NCI-H2227 (cell line): ENCODE measurements at regions not wholly inside any gene's neighbourhood (a gene's known extent, or its start where the extent isn't known, plus 50 kb on each side); places are given as distances from the start of the nearest gene placed in this dataset.

Source experiments
- DNase-seq: peaks from one replicate; lab custom pipeline; 2025; ENCODE audit not compliant: unreplicated experiment; lab: John Stamatoyannopoulos, UW

- no peak for DNase-seq
Observed at GRCh38 chr11:116420030-116420429, 352.8 kb downstream of the BUD13 start.

GRCh38 chr11:116418388-116419041 lies 354.3 kb downstream of the BUD13 start:
- DNase-seq: no peak

- no peak for DNase-seq
Observed at GRCh38 chr11:116416852-116417251, 355.9 kb downstream of the BUD13 start.

- DNase-seq: peak; percentile 67
Observed at GRCh38 chr11:116415095-116415494, 357.7 kb downstream of the BUD13 start.

- no peak for DNase-seq
Observed at GRCh38 chr11:116414357-116414880, 358.4 kb downstream of the BUD13 start.

GRCh38 chr11:116413301-116414242 lies 359.2 kb downstream of the BUD13 start:
- peak; percentile 16 for DNase-seq

GRCh38 chr11:116412118-116412889 lies 360.5 kb downstream of the BUD13 start:
- DNase-seq: no peak

GRCh38 chr11:116409238-116409637 lies 363.5 kb downstream of the BUD13 start:
- no peak for DNase-seq

GRCh38 chr11:116406042-116406441 lies 366.7 kb downstream of the BUD13 start:
- DNase-seq: no peak

- no peak for DNase-seq
Observed at GRCh38 chr11:116404462-116404798, 368.4 kb downstream of the BUD13 start.

GRCh38 chr11:116403794-116404461 lies 368.9 kb downstream of the BUD13 start:
- DNase-seq: no peak

GRCh38 chr11:116400081-116400480 lies 372.7 kb downstream of the BUD13 start:
- no peak for DNase-seq

GRCh38 chr11:116397602-116398084 lies 375.1 kb downstream of the BUD13 start:
- no peak for DNase-seq

GRCh38 chr11:116396331-116396730 lies 376.5 kb downstream of the BUD13 start:
- DNase-seq: no peak

- DNase-seq: no peak
Observed at GRCh38 chr11:116394022-116394421, 378.8 kb downstream of the BUD13 start.

- no peak for DNase-seq
Observed at GRCh38 chr11:116390963-116391362, 381.8 kb downstream of the BUD13 start.

- DNase-seq: peak; percentile 30
Observed at GRCh38 chr11:116388146-116388545, 384.6 kb downstream of the BUD13 start.

GRCh38 chr11:116387641-116388040 lies 385.1 kb downstream of the BUD13 start:
- no peak for DNase-seq

- no peak for DNase-seq
Observed at GRCh38 chr11:116386118-116386699, 386.6 kb downstream of the BUD13 start.

- DNase-seq: no peak
Observed at GRCh38 chr11:116384876-116385275, 387.9 kb downstream of the BUD13 start.
